A172 (cell line): ENCODE measurements at regions not wholly inside any gene's neighbourhood (a gene's known extent, or its start where the extent isn't known, plus 50 kb on each side); places are given as distances from the start of the nearest gene placed in this dataset.
"Not testable (repeated sequence)": the region's sequence is repeated elsewhere in the genome, so short reads cannot be mapped to it uniquely, and the experiment has no call there.

Experiments
- DNase-seq: peaks from one replicate; pipeline ENCODE4 v3.0.0-alpha.2; 2015; ENCODE audit warnings: low spot score

- DNase-seq: no peak
These were observed 50.4 kb upstream of the FMOD start for GRCh38 chr1:203401199-203401877.

DNA sequence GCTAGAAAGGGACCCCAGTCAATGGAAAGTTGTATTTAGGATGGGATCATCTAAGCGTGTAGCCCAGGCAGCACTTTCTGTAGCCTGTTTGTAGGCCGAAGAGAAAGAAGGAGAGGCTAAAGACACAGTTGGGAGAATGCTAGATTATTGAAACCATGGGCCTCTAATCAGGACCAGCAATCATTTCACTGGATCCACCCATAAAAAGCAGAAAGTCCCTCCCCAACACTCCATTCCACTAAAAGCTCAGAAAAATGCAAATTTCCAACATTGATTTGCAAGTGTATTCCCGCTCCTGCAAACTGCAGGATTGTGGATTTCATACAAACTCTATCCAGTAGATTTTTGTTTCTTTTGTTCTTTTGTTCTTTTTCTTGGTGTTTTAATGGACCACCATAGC, 51.2 kb upstream of the FMOD start:
- DNase-seq: no peak

DNA sequence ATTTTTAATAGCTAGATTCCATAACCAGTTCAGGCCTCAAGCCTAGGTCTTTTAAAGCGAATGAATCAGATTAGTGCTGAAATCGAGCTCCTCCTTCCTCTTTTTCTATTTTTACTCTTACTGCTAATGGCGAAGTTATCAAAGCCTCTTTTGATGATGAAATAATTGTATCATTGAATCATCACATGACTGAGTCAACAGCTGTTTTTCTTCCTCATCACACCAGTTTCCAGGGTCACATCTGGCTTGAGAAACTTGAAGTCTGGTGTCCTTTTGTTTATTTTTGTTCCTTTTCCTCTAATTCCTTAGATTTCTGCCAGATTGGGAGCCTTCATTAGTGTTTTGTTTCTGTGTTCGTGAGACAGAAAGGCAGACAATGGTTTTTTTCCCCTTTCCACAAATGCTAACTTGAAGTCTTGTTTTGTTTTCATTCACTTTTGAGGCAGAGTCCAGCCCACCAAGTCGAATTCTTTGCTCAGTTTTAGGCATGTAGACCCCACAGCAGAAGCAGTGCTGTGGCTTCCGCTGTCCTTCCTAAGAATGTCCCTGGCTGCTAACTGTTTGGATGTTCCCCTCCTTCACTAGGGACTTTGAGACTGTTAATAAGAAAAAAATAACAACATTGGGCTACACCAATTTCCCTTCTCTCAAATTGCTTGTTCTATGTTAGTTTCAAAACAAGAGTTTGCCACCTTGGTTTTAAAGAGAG, 51.9 kb upstream of the FMOD start:
- DNase-seq: peak; percentile 41

GRCh38 chr1:203403586-203403985, 52.7 kb upstream of the FMOD start:
- no peak for DNase-seq

GRCh38 chr1:203404546-203404945, 53.6 kb upstream of the FMOD start:
- no peak for DNase-seq

DNA sequence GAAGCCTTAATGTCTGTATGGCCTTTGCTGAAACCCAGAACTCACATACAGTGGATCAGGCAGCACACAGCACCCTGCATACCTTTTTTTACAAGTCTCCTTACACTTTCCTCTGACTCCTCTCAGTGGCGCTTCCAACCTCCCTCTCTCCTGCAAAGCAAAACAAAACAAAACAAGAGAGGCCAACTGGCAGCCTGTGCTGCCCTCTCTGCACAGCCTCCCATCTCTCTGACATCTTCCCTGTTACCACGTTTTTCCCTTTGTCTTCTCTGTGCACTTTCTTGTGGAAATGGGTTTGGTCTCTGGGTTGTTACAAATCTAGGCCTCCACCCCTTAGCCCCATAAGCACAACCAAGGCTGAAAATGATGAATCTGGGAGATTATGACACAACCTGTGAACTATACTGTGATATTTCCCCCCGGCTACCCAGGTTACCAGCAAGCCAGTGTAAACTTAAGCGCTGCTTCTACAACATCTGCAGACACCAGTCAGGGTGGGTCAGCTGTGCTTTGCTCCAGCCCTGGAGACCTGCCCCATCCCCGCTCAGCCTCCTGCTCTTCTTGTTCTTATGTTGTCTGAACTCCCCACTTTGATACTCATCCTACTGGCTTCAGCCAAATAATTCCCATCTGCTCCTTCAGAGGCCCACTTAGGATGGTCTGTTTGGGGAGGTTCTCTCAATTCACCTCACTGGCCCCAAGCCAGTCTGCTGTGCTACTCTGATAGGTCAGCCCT, 54.9 kb upstream of the FMOD start:
- DNase-seq: no peak

GRCh38 chr1:203406446-203407045, 55.6 kb upstream of the FMOD start:
- DNase-seq: no peak

GRCh38 chr1:203407296-203407695, 56.4 kb upstream of the FMOD start:
- DNase-seq: no peak

GRCh38 chr1:203408486-203409481, 57.9 kb upstream of the FMOD start:
- DNase-seq: peak; percentile 79

GRCh38 chr1:203410182-203410900, 59.4 kb upstream of the FMOD start:
- no peak for DNase-seq

- not testable (repeated sequence) for DNase-seq
These were observed 60.5 kb upstream of the FMOD start for GRCh38 chr1:203411431-203411830.

GRCh38 chr1:203419558-203419957, 56.0 kb upstream of the PRELP start:
- no peak for DNase-seq

- no peak for DNase-seq
These were observed 55.3 kb upstream of the PRELP start for GRCh38 chr1:203420263-203420662.

- DNase-seq: no peak
These were observed 54.4 kb upstream of the PRELP start for GRCh38 chr1:203421246-203421645.

DNA sequence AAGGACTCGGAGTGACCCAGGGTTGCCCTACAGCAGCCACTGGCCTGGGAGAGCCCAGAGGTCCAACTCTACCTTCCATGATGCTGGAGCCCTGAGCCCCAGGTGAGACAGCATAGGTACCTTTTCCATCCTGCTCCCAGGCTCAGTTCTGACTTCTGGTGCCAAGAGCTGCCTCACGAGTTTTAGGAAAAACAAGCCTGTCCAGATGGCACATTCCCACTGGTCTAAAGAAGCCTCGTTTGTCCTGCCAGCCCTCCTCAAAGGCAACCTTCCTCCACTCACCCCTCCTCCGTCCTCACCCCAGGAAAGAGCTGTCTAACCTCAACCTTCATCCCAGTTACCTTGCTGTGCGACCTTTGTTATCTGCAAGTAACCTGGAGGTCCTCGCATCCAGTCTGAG, 53.5 kb upstream of the PRELP start:
- DNase-seq: no peak

GRCh38 chr1:203422656-203423055, 53.0 kb upstream of the PRELP start:
- DNase-seq: peak; percentile 46

- DNase-seq: no peak
These were observed 51.3 kb upstream of the PRELP start for GRCh38 chr1:203424285-203424684.

- no peak for DNase-seq
These were observed 50.5 kb upstream of the PRELP start for GRCh38 chr1:203424861-203425662.

DNA sequence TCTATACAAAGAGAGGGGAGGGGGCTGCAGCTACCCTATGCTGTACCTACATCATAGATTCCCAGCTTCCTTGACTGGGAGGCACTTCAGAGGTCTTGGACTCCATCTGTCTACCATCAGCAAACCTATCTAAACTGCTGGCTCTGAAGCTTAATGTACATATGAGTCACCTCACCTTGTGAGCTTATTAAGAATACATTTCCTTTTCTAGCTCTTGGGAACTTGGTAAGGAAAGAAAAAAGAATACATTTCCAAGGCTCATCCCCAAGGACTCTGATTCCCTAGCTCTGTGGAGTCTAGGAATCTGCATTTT, 50.0 kb upstream of the PRELP start:
- peak; percentile 48 for DNase-seq
